DMS79 (cell line): ENCODE measurements at regions not wholly inside any gene's neighbourhood (a gene's known extent, or its start where the extent isn't known, plus 50 kb on each side); places are given as distances from the start of the nearest gene placed in this dataset.
"Not testable (repeated sequence)": the region's sequence is repeated elsewhere in the genome, so short reads cannot be mapped to it uniquely, and the experiment has no call there.

Source experiments
- DNase-seq: peaks from one replicate; lab custom pipeline; 2025; lab: John Stamatoyannopoulos, UW

DNA sequence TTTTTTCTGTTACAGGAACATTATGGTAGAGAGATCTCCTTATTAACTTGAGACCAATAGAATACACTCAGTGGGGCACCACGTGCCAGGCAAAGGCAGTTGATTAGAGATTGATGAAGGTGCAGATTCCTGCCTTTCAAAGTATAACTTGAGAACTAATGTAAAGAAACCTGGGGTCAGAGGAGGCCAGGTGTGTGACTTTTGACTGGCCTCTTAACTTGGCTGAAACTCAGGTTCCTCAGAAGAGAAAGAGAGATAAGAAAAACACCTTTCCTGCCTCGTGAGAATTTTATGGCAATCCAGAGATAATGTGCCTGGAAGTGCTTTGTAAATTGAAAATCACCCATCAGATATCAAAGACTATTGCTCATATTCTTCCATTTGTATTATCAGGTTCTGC, 110.7 kb upstream of the GZMB start:
- no peak for DNase-seq

DNA sequence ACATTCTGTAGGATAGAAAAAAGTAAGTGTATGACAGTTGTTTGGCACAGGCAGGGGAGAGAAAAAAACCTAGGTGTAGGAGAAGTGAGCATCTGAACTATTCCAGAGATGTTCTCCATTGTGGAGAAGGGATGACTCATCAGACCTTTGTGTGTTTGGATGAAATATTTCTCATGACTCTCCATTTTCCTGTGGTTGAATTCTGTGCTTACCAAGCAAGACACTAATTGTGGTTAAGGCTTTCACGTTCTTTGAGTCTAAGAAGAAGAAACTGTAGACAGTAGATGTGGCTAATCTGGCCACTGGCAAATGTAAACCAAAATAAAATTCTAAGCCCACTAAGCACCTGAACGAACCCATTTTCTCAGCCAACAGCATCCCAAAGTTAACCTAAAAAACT, 107.9 kb upstream of the GZMB start:
- no peak for DNase-seq

DNA sequence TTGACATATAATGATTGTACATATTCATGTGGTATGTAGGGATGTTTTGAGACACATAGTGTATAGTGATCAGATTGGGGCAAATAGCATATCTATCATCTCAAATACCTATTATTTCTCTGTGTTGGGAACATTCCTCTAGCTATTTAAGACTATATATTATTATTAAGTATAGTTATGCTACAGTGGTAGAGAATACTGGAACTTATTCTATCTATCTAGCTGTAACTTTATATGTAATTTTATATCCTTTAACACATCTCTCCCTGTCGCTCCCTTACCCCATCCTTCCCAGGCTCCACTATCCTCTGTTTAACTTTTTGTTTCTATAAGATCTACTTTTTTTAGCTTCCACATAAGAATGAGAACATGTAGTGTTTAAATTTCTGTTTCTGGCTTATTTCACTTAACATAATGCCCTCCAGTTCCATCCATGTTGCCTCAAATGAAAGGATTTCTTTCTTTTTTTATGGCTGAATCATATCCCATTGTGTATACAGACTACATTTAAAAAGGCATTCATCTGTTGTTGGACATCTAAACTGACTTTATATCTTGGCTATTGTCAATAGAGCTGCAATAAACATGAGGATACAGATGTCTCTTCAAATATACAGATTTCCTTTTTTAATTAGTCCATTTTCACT, 102.1 kb upstream of the GZMB start:
- no peak for DNase-seq

DNA sequence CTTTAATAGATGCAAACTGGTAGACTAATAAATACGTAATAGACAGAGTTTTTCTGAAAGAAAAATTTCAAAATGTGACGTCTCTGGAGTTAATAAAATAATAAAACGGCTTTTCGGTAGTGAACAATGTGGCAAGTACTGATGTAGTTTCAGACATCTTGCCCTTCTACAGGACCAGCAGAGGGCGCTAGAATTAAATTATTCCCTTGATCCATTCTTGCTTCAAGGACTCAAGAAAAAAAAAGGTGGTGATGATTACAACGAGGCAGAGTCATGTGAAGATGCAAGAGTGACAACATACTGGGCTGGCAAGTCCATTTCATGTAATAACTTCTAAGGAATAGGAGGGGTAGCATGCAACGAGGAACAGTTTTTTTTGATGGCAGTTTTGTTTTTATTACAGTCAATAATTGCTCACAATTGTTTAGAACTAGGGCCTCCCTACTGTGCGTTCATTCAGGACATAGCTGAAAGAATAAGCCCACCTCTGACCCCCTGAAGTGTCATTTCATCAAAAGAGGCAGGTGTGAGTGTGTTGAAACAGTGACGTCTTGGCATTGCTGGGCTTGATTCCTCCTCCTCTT, 101.0 kb upstream of the GZMB start:
- peak; percentile 74 for DNase-seq

DNA sequence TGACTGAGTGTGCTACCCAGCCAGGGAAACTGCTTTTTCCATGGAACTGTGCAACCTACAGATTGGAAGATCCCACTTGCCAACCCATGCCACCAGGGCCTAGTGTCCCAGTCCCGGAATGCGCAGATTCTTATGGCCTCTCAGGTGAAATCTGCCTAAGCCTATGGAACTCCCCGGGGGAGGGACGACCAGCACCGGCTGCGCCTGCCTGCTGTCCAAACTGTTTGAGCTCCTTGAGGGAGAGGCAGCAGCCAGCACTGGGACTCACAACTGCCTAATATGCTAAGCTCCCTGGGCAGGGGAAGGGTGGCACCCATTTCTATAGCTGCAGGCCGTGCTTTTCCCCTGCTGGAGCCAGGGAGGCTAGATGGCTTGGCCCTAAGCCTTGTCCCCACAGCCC, 92.5 kb upstream of the GZMB start:
- no peak for DNase-seq

DNA sequence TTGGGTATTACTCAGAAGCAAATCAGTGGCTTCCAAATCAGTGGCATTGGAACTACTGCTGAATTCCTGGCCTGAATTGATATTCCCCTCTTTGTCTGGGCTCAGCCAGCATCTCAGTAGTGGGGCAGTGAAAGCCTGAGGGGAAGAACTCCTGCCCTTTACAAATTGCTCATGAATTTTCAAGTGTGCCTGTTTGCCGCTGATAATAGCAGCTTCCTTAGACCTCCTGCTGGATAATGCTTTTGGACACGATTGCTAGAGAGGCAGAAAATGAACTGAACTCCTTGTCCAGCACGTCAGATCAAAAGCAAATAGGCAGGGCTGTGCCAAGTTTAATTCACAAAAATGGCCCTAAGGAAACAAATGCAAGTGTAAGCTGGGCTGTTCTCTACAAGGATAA, 91.3 kb upstream of the GZMB start:
- DNase-seq: peak; percentile 97

DNA sequence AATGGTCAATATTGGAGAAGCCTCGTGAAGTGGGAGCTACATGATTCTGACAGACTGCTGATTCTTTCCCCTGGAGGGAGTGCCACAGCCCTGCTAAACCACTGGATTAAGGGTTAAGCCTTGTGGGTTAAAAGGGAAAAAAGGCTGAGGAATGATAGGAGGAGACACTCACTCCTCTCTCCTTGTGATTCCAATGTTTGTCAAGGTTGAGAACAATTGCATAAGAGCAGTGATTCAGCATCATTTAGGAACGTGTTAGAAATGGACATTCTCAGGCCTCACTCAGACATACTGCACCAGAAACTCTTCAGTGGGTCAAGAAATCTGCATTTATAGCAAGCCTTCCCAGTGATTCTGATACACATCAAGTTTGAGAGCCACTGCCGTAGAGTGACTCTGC, 87.8 kb upstream of the GZMB start:
- DNase-seq: no peak

DNA sequence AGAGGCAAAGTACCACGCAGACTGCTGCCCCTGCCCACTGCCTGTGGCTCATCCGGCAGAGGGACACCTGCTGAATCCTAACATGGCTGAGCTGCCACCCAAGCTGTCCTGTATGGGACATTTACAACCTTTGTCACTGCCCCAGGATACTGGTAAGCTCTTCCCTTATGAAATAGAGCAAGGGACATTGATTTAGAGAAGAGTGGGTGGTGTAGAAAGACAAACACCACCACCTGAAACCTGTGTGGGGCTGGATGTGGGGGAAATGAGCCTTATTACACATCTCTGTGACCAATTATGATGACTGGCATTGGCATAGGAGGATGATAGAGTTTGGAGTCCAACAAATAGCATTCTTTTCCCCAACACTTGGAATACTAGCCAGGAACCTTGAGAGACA, 81.2 kb upstream of the GZMB start:
- DNase-seq: no peak

DNA sequence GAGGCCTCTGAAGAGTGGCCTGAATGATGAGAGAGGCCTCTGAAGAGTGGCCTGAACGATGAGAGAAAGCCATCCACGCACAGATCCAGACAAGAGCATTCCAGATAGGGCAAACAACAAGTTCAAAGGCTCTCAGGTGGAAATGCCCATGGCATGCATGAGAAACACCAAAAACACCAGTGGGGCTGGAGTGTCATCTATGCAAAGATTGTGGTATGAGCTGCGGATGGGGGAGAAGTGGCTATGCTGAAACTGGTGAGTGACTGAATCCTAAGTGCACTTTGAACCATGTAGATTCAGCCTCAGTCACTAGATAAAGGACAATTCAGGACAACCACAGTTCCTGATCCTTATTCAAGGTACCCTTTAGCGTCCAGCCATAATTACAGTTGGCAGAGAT, 79.4 kb upstream of the GZMB start:
- DNase-seq: no peak

DNA sequence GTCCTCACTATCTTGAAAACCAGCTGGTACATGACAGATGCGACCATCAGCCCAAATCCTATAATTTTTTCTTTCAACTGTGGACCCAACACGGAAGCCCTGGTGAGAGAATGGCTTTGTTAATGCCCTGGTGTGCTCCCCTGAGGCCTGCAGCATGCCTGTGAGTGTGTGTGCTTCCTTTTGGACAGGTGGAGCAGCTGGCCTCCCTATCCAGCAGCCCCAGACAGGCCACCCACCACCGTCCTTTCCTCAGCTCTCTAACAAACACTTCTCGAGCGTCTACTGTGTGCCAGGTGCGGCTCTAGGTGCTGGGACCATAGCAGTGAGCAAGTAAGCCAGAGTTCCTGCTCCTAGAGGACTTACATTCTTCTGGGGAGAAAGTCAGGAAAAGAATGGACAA, 78.9 kb upstream of the GZMB start:
- no peak for DNase-seq

DNA sequence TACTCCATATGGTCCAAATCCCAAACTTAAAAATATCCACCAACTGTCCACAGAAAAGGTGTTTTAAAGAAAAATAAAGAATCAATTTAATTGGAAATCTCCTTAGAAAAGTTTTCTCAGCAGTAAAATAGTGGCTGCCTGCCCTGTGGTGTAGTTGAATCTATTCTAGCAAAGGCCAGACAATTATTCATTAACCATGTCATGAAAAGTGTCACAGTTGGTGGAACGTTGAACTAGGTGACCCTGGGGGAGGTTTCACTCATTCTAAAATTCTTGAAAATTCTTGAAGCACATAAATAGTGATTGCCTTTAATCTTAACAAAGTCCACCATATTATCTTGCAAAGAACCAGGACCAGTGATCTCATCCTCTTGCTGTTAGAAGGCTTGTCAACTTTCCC, 78.4 kb upstream of the GZMB start:
- DNase-seq: no peak

DNA sequence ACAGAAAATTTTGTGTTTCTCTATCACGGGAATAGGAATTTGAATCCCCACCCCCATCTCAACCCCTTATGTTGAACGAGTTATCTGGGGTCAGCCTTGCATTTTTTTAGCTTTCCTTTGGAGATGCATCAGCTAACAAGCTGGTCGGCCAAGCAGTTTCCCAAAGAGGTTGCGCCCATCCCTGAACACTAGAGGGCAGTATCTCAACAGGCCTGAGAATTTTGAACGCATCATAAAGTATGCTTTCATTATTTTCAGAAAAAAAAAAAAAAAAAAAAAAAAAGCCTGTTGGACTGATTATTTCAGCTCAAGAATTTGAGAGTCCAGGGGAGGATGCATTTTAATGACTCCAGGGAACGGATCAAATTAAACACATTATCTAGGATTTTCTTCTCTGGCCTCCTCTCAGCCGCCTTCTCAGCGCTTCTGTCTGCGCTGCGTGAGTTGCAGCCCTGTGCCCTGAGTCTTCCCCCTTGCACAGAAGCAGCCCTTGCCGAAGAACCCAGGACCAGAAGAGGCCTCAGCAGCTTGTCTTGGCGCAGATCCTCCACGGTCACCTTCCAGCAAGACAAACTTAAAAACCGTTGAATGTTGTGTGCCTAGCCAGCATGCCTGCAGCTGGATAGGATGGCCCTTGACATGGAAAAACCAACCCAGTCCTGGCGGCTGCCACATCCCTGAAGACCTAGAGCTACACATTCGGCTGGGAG, 76.6 kb upstream of the GZMB start:
- peak; percentile 94 for DNase-seq

DNA sequence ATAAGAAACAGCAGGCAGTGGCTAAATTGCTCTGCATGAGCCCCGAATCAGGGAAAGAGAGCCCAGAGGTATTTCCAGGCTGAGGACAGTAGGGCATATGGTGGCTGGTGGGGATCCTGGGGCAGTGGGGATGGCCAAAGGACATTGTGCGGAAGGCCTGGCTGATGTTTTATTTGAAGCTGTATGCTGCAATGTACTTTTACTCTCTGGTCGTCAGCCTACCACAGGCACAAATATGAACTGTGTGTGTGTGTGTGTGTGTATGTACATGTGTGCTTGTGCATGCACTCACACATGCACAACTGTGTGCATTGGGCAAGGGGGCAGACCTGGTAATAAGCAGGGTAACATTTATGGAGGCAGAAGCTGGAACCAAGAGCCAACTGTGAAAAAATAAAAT, 74.7 kb upstream of the GZMB start:
- DNase-seq: no peak

DNA sequence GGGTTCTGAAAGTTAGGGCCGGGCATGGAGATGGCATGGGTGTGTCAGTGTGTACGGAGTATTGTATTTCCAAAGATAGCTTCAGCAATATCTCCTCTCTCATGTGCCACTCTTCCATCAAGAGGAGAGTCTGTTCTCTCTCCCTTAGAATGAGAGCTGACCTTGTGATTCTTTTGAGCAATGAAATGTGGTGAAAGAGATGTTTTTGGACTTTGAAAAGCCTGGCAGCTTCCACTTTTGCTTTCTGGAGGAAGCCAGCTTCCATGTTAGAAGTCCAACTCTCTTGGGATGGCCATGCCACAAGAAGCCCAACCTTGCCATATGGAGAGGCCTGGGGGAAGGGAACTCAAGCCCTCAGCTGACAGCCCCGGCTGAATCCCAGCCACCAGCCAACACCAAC, 72.4 kb upstream of the GZMB start:
- no peak for DNase-seq

DNA sequence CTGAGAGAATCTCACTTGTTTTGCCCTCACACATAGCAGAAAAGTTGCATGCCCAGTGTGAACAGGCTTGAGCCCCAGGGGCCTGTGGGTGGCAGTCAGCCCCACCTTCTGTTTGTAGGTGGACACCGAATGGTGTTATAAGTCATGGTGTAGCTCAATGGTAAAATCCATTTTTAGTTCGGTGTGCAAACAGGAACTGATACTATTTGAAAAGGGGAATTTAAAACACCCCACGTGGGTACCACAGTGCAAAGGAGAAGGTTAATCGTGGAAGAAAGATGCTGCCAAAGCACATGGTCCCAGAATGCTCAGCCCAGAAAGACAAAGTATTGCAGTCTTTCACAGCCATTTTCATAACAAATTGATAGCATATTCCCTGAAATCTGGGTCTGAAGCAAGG, 71.8 kb upstream of the GZMB start:
- DNase-seq: no peak

DNA sequence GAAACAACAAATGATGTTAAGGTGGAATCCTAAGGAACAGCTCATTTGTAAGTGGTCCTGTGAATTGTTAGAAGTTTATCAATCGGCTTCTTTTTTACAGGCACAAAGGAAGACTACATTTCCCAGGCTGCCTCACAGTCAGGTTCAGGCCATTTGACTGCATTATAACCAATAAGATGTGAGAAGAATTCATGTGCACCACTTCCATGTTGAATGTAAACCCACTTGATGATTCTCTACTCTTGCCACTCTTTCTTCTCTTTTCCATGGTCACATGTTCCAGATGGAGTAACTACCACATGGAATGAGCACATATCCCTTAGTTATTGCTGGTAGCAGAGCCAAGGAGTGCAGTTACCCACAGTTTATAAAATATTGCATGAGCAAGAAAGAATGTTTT, 67.1 kb upstream of the GZMB start:
- DNase-seq: no peak

DNA sequence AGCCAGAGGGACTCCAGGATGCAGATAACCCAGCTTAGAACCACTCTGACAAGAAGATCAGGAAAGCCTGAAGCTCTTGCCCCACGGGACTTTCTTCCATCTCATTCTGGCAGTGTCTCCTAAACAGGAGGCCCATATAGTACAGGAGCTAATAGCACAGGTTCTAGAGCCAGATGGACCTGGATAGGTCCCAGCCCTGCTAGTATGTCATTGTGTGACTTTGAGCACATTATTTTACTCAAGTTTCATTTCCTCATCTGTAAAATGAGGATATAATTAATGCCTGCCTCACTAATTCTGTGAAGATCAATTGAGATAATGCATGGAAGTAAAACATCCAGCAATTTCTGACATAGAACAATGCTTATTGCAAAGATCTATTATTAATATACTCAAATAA, 66.5 kb upstream of the GZMB start:
- DNase-seq: no peak

DNA sequence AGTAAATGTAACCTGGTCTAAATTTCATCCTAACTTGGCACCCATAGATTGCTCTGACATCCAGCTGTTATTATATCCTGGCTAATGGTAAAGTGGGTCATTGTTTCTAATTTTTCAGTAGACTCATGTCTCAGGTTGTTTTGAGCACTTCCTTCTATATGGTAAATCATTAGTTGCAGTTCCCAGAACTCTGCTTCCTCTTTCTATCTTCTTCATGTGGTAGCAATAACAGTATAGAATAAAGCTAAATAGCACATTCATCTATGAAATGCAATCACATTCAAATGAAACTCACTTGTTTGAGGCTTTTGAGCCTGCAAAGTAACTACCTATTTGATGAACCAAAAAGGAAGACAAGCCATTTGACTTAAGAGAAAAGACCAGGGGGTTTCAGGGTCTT, 65.1 kb upstream of the GZMB start:
- no peak for DNase-seq

DNA sequence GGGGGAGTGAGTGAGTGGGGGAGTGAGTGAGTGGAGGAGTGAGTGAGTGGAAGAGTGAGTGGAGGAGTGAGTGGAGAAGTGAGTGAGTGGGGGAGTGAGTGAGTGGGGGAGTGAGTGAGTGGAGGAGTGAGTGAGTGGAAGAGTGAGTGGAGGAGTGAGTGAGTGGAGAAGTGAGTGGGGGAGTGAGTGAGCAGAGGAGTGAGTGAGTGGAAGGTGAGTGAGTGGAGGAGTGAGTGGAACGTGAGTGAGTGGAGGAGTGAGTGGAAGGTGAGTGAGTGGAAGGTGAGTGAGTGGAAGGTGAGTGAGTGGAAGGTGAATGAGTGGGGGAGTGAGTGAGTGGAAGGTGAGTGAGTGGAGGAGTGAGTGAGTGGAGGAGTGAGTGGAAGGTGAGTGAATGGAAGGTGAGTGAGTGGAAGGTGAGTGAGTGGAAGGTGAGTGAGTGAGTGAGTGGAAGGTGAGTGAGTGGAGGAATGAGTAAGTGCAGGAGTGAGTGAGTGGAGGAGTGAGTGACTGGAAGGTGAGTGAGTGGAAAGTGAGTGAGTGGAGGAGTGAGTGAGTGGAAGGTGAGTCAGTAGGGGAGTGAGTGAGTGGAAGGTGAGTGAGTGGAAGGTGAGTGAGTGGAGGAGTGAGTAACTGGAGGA, 62.4 kb upstream of the GZMB start:
- DNase-seq: not testable (repeated sequence)

DNA sequence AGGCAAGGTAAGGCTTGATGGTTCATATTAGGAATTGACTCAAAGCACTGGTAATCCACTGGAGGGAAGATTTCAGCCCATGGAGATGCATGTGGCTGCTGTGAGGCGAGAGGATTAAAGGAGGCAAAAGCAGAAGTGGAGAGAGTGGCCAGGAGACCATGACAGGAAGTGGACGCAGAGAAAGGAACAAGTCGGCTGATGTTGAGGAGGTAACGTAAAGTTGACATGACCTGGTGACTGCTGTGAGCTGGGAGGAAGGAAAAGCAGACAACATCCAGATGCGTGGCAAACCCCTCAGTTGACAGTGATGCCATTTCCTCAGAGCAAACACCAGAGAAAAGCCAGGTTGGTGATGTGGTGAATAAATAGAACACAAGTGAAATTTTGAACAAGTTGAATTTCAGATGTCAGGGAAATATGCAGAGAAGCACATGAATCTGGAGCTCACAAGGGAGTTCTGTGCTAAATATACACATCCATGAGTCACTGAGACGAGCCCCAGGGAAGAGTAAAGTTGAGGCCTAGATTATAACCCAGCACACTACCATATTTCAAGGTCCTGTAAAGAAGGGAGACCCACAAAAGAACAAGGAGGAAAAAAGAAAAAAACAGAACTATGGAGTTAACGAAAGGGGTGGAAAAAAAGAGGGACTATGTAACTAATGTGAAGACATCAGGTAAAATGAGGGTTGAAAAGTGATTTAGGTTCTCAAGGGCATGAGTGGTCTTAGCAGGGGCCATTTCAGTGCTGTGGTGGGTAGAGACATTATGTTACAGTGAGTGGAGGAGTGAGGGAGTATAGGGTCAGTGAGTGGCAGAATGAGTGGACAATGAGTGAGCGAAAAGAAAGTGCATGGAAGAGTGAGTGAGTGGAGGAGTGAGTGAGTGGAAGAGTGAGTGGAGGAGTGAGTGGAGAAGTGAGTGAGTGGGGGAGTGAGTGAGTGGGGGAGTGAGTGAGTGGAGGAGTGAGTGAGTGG, 61.6 kb upstream of the GZMB start:
- no peak for DNase-seq

DNA sequence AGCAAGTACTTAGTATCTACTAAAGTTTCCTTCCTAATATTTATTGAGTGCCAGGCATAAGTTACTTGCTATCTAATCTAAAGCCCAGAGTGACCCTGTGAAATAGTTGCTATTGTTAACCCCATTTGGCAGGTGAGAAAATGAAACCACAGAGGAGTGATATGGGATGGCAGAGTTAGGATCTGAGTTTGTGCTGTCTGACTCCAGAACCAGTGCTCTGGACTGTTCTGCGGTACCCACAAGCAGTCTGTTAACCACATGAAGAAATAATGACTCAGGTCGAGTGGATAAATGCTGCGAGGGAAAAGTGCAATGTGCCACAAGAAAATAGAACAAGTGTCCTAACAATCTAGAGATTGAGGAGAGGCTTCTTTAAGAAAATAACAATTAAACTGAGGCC, 60.7 kb upstream of the GZMB start:
- no peak for DNase-seq

DNA sequence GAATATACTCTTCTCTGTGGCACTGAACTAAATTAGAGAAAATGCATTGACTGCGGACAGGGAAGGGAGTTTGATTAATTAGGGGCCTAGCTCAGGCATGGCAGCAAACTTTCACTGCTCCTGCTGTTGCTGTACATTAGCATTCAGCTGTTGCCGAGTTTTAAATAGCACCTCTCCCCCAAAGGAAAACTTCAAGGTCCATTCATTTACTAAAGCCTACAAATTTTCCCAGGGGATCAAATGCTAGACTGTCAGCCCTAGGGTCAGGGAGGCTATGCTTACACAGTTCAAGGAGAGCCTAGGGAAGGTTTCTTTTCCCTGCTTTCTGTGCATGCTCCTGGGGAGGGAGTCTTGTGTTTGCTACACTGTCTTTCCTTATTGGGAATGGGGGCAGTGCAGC, 60.0 kb upstream of the GZMB start:
- no peak for DNase-seq
